H9 (cell line): ENCODE measurements at regions not wholly inside any gene's neighbourhood (a gene's known extent, or its start where the extent isn't known, plus 50 kb on each side); places are given as distances from the start of the nearest gene placed in this dataset.
A peak's percentile ranks its signal among the peaks of the same experiment; 100 is the strongest.

Source experiments
- DNase-seq: peaks from one replicate; pipeline ENCODE4 v3.0.0-alpha.2; 2017
- H2AFZ ChIP-seq: one replicate; pipeline ENCODE4 v1.6.1; 2013; ENCODE audit warnings: mild to moderate bottlenecking, low read length, control low read depth, moderate library complexity
- H2AK5ac ChIP-seq: 2 replicates; pipeline ENCODE4 v1.6.1; 2013; ENCODE audit warnings: low read length, control low read depth, mixed read lengths; ENCODE audit not compliant: insufficient read length
- H2BK120ac ChIP-seq: one replicate; pipeline ENCODE4 v1.6.1; 2013; ENCODE audit warnings: low read depth, mild to moderate bottlenecking, low read length, control low read depth, inconsistent platforms; ENCODE audit not compliant: poor library complexity, severe bottlenecking
- H2BK12ac ChIP-seq: 2 replicates; pipeline ENCODE4 v1.6.1; 2013; ENCODE audit warnings: low read length, control low read depth, mixed read lengths, low read depth; ENCODE audit not compliant: insufficient read length
- H2BK15ac ChIP-seq: 2 replicates; pipeline ENCODE4 v1.6.1; 2013; ENCODE audit warnings: low read depth, low read length, control low read depth
- H2BK20ac ChIP-seq: one replicate; pipeline ENCODE4 v1.6.1; 2013; ENCODE audit warnings: low read depth, mild to moderate bottlenecking, low read length, control low read depth, inconsistent platforms; ENCODE audit not compliant: poor library complexity, severe bottlenecking
- H2BK5ac ChIP-seq: 2 replicates; pipeline ENCODE4 v1.6.1; 2013; ENCODE audit warnings: low read length, control low read depth, mixed read lengths; ENCODE audit not compliant: insufficient read length
- H3K14ac ChIP-seq: 2 replicates; pipeline ENCODE4 v1.6.1; 2013; ENCODE audit warnings: low read length, control low read depth; ENCODE audit not compliant: insufficient read depth
- H3K18ac ChIP-seq: 2 replicates; pipeline ENCODE4 v1.6.1; 2013; ENCODE audit warnings: low read depth, mild to moderate bottlenecking, mixed read lengths, low read length, control low read depth; ENCODE audit not compliant: insufficient read length
- H3K23ac ChIP-seq: 2 replicates; pipeline ENCODE4 v1.6.1; 2013; ENCODE audit warnings: low read length, control low read depth, mixed read lengths, low read depth; ENCODE audit not compliant: insufficient read length
- H3K23me2 ChIP-seq: 2 replicates; pipeline ENCODE4 v1.6.1; 2013; ENCODE audit warnings: low read depth, mild to moderate bottlenecking, mixed read lengths, low read length, control low read depth; ENCODE audit not compliant: insufficient read length, poor library complexity, severe bottlenecking
- H3K27ac ChIP-seq: 2 replicates; pipeline ENCODE4 v1.5.1; 2013; ENCODE audit warnings: low read length, control low read depth, mixed read lengths, low read depth; ENCODE audit not compliant: insufficient read length
- H3K27me3 ChIP-seq: 2 replicates; pipeline ENCODE4 v1.6.1; 2013; ENCODE audit warnings: low read length, control low read depth, inconsistent platforms; ENCODE audit not compliant: insufficient read depth
- H3K4ac ChIP-seq: 2 replicates; pipeline ENCODE4 v1.6.1; 2013; ENCODE audit warnings: low read depth, mild to moderate bottlenecking, control low read depth, inconsistent platforms, low read length, moderate library complexity
- H3K4me1 ChIP-seq: 2 replicates; pipeline ENCODE4 v1.6.1; 2013; ENCODE audit warnings: low read length, control low read depth, inconsistent platforms; ENCODE audit not compliant: insufficient read depth
- H3K4me2 ChIP-seq: 2 replicates; pipeline ENCODE4 v1.6.1; 2013; ENCODE audit warnings: low read length, control low read depth, mixed read lengths; ENCODE audit not compliant: insufficient read length, insufficient read depth
- H3K56ac ChIP-seq: 2 replicates; pipeline ENCODE4 v1.6.1; 2013; ENCODE audit warnings: low read depth, mild to moderate bottlenecking, mixed read lengths, low read length, control low read depth; ENCODE audit not compliant: insufficient read length
- H3K79me1 ChIP-seq: 2 replicates; pipeline ENCODE4 v1.6.1; 2013; ENCODE audit warnings: low read depth, mild to moderate bottlenecking, moderate library complexity, low read length, control low read depth, inconsistent platforms; ENCODE audit not compliant: insufficient read depth, poor library complexity, severe bottlenecking
- H3K79me2 ChIP-seq: 2 replicates; pipeline ENCODE4 v1.6.1; 2013; ENCODE audit warnings: low read length, control low read depth, inconsistent platforms; ENCODE audit not compliant: insufficient read depth
- H3K9ac ChIP-seq: 2 replicates; pipeline ENCODE4 v1.6.1; 2013; ENCODE audit warnings: low read length, control low read depth, mixed read lengths; ENCODE audit not compliant: insufficient read length; ENCODE audit errors: extremely low read depth
- H3K9me3 ChIP-seq: one replicate; pipeline ENCODE4 v1.6.1; 2013; ENCODE audit warnings: low read depth, low read length, inconsistent platforms; ENCODE audit not compliant: control insufficient read depth
- H3T11ph ChIP-seq: one replicate; pipeline ENCODE4 v1.6.1; 2013; ENCODE audit warnings: mild to moderate bottlenecking, low read length, control low read depth, inconsistent platforms
- H4K20me1 ChIP-seq: one replicate; pipeline ENCODE4 v1.6.1; 2013; ENCODE audit not compliant: control insufficient read depth, insufficient read length, insufficient read depth
- H4K5ac ChIP-seq: 2 replicates; pipeline ENCODE4 v1.6.1; 2013; ENCODE audit warnings: low read depth, mild to moderate bottlenecking, mixed read lengths, low read length, control low read depth; ENCODE audit not compliant: insufficient read length
- H4K8ac ChIP-seq: replicated peaks from 2 replicates; pipeline ENCODE4 v1.6.1; 2013; ENCODE audit warnings: low read length, control low read depth, mixed read lengths, low read depth; ENCODE audit not compliant: insufficient read length
- H4K91ac ChIP-seq: 2 replicates; pipeline ENCODE4 v1.6.1; 2013; ENCODE audit warnings: low read depth, mild to moderate bottlenecking, moderate library complexity, mixed read lengths, low read length, control low read depth; ENCODE audit not compliant: insufficient read length
- H3K27ac Mint-ChIP-seq, 3 experiments: 2 replicates in 2 of 3; 3 replicates in 1 of 3; pipeline ENCODE4 v1.8.0; 2020 to 2021; ENCODE audit warnings: mixed read lengths in 3 of 3, mild to moderate bottlenecking in 1 of 3, moderate library complexity in 1 of 3
- H3K27me3 Mint-ChIP-seq: 2 replicates; pipeline ENCODE4 v1.8.0; 2021; ENCODE audit warnings: low read depth, mild to moderate bottlenecking, moderate library complexity, mixed read lengths
- H3K36me3 Mint-ChIP-seq, 3 experiments: 2 replicates in 2 of 3; 3 replicates in 1 of 3; pipeline ENCODE4 v1.8.0; 2020 to 2021; ENCODE audit warnings: low read depth in 3 of 3, mixed read lengths in 3 of 3; ENCODE audit not compliant: insufficient read depth in 1 of 3
- H3K4me1 Mint-ChIP-seq, 2 experiments: 2 replicates each; pipeline ENCODE4 v1.8.0; 2020; ENCODE audit warnings: mixed read lengths in 2 of 2
- H3K4me3 Mint-ChIP-seq, 2 experiments: 2 replicates in 1 of 2; 3 replicates in 1 of 2; pipeline ENCODE4 v1.8.0; 2020 to 2021; ENCODE audit warnings: mild to moderate bottlenecking in 2 of 2, mixed read lengths in 2 of 2, moderate library complexity in 1 of 2
- H3K9me3 Mint-ChIP-seq, 2 experiments: 2 replicates in 1 of 2; 3 replicates in 1 of 2; pipeline ENCODE4 v1.8.0; 2020; ENCODE audit warnings: mild to moderate bottlenecking in 2 of 2, mixed read lengths in 2 of 2, moderate library complexity in 1 of 2
- WGBS: extraction: QIAGEN DNeasy Blood & Tissue Kit; methylation state at CpG from one replicate; pipeline ENCODE4 v1.1.7; 2013; ENCODE audit warnings: missing lambda C conversion rate, low lambda C conversion rate, mixed read lengths; ENCODE audit not compliant: insufficient read length; ENCODE audit errors: extremely low coverage; 5-methylcytosine and 5-hydroxymethylcytosine counted together
- TF ChIP-seq, protein P1 (sequence below): fragments of 200-600 bp; sonication (generic); conservative IDR thresholded peaks from 3 replicates; pipeline ENCODE4 v1.8.0; 2021; ENCODE audit warnings: antibody characterized with exemption, mild to moderate bottlenecking

GRCh38 chr2:62321380-62322289 lies 125.7 kb downstream of the B3GNT2 start:
- no peak overlapping the region for H3T11ph ChIP-seq
- H3K27me3 ChIP-seq = no peaks in the 10 kb centered on the region
- no peak overlapping the region for H3K14ac ChIP-seq
- peak overlapping the region; percentile 34 for H3K27ac ChIP-seq
- H3K18ac ChIP-seq = no peak overlapping the region
- H3K4me1 ChIP-seq = peaks cover 8% of the 10 kb centered on the region; the same call in 1 of the 2 replicates
- H4K5ac ChIP-seq = no peak overlapping the region
- DNase-seq = no peak
- no peak overlapping the region for H3K4ac ChIP-seq
- H4K8ac ChIP-seq = no peak overlapping the region
- no peaks in the 10 kb centered on the region for H3K9me3 ChIP-seq
- Mint-ChIP-seq H3K27me3 (no peaks in the 10 kb centered on the region), H3K9me3 (peaks cover 21 to 27% of the 10 kb centered on the region in 2 experiments), H3K4me1 (peaks cover 34 to 52% of the 10 kb centered on the region in 2 experiments), H3K36me3 (peaks cover 19 to 29% (median 21%) of the 10 kb centered on the region in 3 experiments), H3K27ac (peak overlapping the region; percentile 84 to 99 (median 91); a peak in 6 of 7 replicates), H3K4me3 (peak overlapping the region in 1 of 2 experiments; percentile 26; a peak in 3 of 5 replicates)
- no peak overlapping the region for H3K9ac ChIP-seq
- H4K20me1 ChIP-seq = no peaks in the 10 kb centered on the region
- H2BK120ac ChIP-seq = no peak overlapping the region
- no peak overlapping the region for H2BK15ac ChIP-seq
- no peak overlapping the region for H2BK12ac ChIP-seq
- no peak overlapping the region for H2BK5ac ChIP-seq
- TF ChIP-seq, protein P1, sequence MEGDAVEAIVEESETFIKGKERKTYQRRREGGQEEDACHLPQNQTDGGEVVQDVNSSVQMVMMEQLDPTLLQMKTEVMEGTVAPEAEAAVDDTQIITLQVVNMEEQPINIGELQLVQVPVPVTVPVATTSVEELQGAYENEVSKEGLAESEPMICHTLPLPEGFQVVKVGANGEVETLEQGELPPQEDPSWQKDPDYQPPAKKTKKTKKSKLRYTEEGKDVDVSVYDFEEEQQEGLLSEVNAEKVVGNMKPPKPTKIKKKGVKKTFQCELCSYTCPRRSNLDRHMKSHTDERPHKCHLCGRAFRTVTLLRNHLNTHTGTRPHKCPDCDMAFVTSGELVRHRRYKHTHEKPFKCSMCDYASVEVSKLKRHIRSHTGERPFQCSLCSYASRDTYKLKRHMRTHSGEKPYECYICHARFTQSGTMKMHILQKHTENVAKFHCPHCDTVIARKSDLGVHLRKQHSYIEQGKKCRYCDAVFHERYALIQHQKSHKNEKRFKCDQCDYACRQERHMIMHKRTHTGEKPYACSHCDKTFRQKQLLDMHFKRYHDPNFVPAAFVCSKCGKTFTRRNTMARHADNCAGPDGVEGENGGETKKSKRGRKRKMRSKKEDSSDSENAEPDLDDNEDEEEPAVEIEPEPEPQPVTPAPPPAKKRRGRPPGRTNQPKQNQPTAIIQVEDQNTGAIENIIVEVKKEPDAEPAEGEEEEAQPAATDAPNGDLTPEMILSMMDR = no peak
- H2BK20ac ChIP-seq = no peak overlapping the region
- no peaks in the 10 kb centered on the region for H3K79me1 ChIP-seq
- H2AFZ ChIP-seq = no peak overlapping the region
- no peak overlapping the region for H3K23ac ChIP-seq
- H3K56ac ChIP-seq = no peak overlapping the region
- no peak overlapping the region for H2AK5ac ChIP-seq
- H3K4me2 ChIP-seq = peak overlapping the region; percentile 16
- no CpG with 5 or more reads among the region's 9 CpGs for WGBS
- no peaks in the 10 kb centered on the region for H3K79me2 ChIP-seq
- H3K23me2 ChIP-seq = no peaks in the 10 kb centered on the region
- no peak overlapping the region for H4K91ac ChIP-seq
